CD4-positive, alpha-beta memory T cell (primary cell): ENCODE measurements at regions not wholly inside any gene's neighbourhood (a gene's known extent, or its start where the extent isn't known, plus 50 kb on each side); places are given as distances from the start of the nearest gene placed in this dataset.

Experiments used
- CTCF ChIA-PET: fragments of 350-600 bp; sonication (Branson Sonifier 250); formaldehyde crosslinking; loops from one replicate; lab custom pipeline; 2021; ENCODE audit warnings: inconsistent platforms; ENCODE audit not compliant: partially characterized antibody; lab: Charles Lee
- POLR2A ChIA-PET: fragments of 350-600 bp; sonication (Branson Sonifier 250); formaldehyde crosslinking; loops from one replicate; lab custom pipeline; 2021; ENCODE audit not compliant: partially characterized antibody; lab: Charles Lee
- DNase-seq, 5 donors: peaks; one replicate each; pipeline versions ENCODE4 v3.0.0 to v3.0.0-alpha.2; 2020 to 2022; ENCODE audit warnings: mixed read lengths in 1 of 5
- H3K27ac ChIP-seq: one replicate; pipeline ENCODE4 v1.7.0; 2013; ENCODE audit warnings: low read depth, low read length
- H3K27me3 ChIP-seq: 2 replicates; pipeline ENCODE4 v1.7.0; 2013; ENCODE audit warnings: mild to moderate bottlenecking, low read length, moderate library complexity; ENCODE audit not compliant: insufficient read depth
- H3K36me3 ChIP-seq: 2 replicates; pipeline ENCODE4 v1.7.0; 2013; ENCODE audit warnings: mild to moderate bottlenecking, low read length, moderate library complexity; ENCODE audit not compliant: insufficient read depth
- H3K4me1 ChIP-seq: 2 replicates; pipeline ENCODE4 v1.7.0; 2013; ENCODE audit warnings: mild to moderate bottlenecking, low read length, moderate library complexity; ENCODE audit not compliant: insufficient read depth
- H3K4me3 ChIP-seq, 2 donors: one replicate each; pipeline ENCODE4 v1.7.0; 2013; ENCODE audit warnings: low read length in 2 of 2, mild to moderate bottlenecking in 1 of 2
- H3K9me3 ChIP-seq, 2 donors: one replicate each; pipeline ENCODE4 v1.7.0; 2013; ENCODE audit warnings: low read length in 2 of 2, control low read depth in 1 of 2; ENCODE audit not compliant: control insufficient read depth in 1 of 2
- H3K27ac Mint-ChIP-seq, 7 donors: one replicate each; pipeline ENCODE4 v1.8.0; 2020 to 2021; ENCODE audit warnings: mixed read lengths in 7 of 7, mild to moderate bottlenecking in 6 of 7, inconsistent platforms in 3 of 7, moderate library complexity in 3 of 7
- H3K27me3 Mint-ChIP-seq, 2 donors: one replicate each; pipeline ENCODE4 v1.8.0; 2020 to 2021; ENCODE audit warnings: mixed read lengths in 2 of 2
- H3K36me3 Mint-ChIP-seq, 2 donors: one replicate each; pipeline ENCODE4 v1.8.0; 2020 to 2021; ENCODE audit warnings: mixed read lengths in 2 of 2, inconsistent platforms in 1 of 2, mild to moderate bottlenecking in 1 of 2
- H3K4me1 Mint-ChIP-seq, 4 donors: one replicate each; pipeline ENCODE4 v1.8.0; 2020 to 2021; ENCODE audit warnings: mixed read lengths in 4 of 4, mild to moderate bottlenecking in 1 of 4
- H3K4me3 Mint-ChIP-seq, 8 donors: one replicate each; pipeline ENCODE4 v1.8.0; 2020 to 2021; ENCODE audit warnings: mixed read lengths in 8 of 8, mild to moderate bottlenecking in 7 of 8, moderate library complexity in 6 of 8, inconsistent platforms in 3 of 8
- H3K9me3 Mint-ChIP-seq, 8 donors: one replicate each; pipeline ENCODE4 v1.8.0; 2020 to 2021; ENCODE audit warnings: mixed read lengths in 8 of 8, mild to moderate bottlenecking in 5 of 8, inconsistent platforms in 3 of 8, moderate library complexity in 1 of 8
- intact Hi-C: fragments of 100-400 bp; cut with micrococcal nuclease; formaldehyde crosslinking; loops from one replicate; pipeline ENCODE4 v1.15.1; 2023

DNA sequence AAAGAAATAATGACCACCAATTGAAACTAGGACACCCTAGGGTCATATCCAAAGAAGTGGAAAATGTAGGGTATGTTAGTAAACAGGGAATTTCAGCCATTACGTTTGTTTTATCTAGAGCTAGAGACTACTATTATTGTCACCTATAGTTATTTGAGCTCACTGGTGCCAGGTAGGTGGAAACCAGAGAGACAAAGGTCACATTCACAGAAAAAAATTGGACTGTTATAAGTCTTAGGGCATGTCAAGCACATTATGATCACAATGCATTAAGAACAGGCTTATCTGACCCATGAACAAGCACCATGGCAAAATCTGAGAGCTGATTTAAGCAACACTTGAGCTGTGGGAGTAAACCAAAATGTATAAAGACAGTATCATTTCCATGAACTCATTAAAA lies 530.1 kb upstream of the CITED2 start:
- Mint-ChIP-seq H3K9me3 (peaks cover 0 to 2% (median 0%) of the 10 kb centered on the region in 8 donors), H3K27ac (no peak overlapping the region), H3K36me3 (no peaks in the 10 kb centered on the region), H3K27me3 (peaks cover 2 to 3% of the 10 kb centered on the region in 2 donors), H3K4me1 (peaks cover 0 to 10% (median 5%) of the 10 kb centered on the region in 4 donors), H3K4me3 (no peak overlapping the region)
- DNase-seq = no peak
- H3K9me3 ChIP-seq = no peaks in the 10 kb centered on the region
- H3K27me3 ChIP-seq = no peaks in the 10 kb centered on the region
- POLR2A ChIA-PET = no interaction called here
- H3K4me1 ChIP-seq = peaks cover 6% of the 10 kb centered on the region
- H3K4me3 ChIP-seq = no peak overlapping the region
- CTCF ChIA-PET = interaction anchor here (1.3 to 1.6 kb wide), 2 partner anchors 22 to 535 kb away, joined by 4 read pairs; no protein-coding TSS in a partner anchor
- intact Hi-C loops = no loop called here
- no peak overlapping the region for H3K27ac ChIP-seq
- H3K36me3 ChIP-seq = no peaks in the 10 kb centered on the region

DNA sequence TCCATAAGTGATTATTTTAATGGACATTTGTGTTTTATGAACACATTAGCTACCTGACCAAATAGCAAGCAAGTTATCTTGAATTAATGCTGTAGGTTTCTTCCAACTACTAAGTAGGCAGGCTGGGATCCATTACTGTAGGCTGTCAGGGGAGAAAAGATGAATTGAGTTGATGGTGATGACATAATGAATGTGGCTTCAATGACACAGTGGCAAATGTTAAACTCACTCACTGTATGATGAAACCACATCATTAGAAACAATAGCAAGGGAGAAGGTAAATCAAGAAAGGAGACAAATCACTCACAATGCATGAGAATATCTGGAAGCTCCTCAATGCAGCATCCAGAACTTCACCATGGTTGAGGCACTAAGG lies 529.7 kb upstream of the CITED2 start:
- peaks cover 2 to 5% of the 10 kb centered on the region in 2 donors for H3K27me3 Mint-ChIP-seq
- no peak overlapping the region for H3K27ac ChIP-seq
- H3K27ac Mint-ChIP-seq = no peak overlapping the region
- ChIA-PET POLR2A (no interaction called here), CTCF (interaction anchor here (1.3 to 1.6 kb wide), 2 partner anchors 22 to 534 kb away, joined by 4 read pairs; no protein-coding TSS in a partner anchor)
- H3K4me3 ChIP-seq = no peak overlapping the region
- peaks cover 0 to 2% (median 0%) of the 10 kb centered on the region in 8 donors for H3K9me3 Mint-ChIP-seq
- no peaks in the 10 kb centered on the region for H3K36me3 Mint-ChIP-seq
- DNase-seq = no peak
- H3K4me1 ChIP-seq = peaks cover 6% of the 10 kb centered on the region
- H3K9me3 ChIP-seq = no peaks in the 10 kb centered on the region
- H3K36me3 ChIP-seq = no peaks in the 10 kb centered on the region
- H3K4me1 Mint-ChIP-seq = peaks cover 0 to 10% (median 5%) of the 10 kb centered on the region in 4 donors
- no peak overlapping the region for H3K4me3 Mint-ChIP-seq
- intact Hi-C loops = no loop called here
- H3K27me3 ChIP-seq = no peaks in the 10 kb centered on the region

DNA sequence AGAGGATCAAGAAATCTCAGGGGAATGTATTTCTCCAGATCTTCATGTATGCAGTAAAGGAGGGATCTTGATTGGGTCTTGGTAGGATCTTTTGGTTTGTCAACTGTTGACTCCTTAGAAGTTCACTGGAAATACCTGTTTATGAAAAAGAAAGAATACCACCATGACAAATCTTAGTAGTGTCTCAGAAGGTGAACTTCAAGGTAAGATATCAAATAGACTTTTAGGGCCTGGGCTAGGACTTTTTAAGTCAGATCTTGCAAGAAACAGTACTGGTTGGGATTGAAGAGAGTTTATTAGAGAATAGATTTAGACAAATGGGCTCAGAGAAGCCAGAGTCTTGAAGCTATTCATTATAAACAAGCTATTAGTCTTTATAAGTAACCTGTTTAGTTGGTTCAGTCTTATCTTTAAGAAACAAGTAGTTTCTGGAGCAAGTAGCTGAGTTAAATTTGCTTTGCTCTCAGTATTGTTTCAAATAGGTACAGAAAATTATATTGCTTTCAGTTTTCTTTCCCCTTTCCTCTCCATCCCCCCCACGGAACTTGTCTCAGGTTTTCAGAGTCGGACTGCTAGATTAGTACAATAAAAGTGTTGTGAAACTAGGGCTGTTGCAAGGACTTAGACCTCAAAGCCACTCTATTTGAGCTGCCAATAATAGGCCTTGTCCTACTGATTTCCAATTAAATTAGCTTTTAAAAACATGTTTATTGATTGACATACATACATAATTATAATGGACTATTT lies 529.1 kb upstream of the CITED2 start:
- no peaks in the 10 kb centered on the region for H3K27me3 ChIP-seq
- no peaks in the 10 kb centered on the region for H3K9me3 ChIP-seq
- ChIA-PET POLR2A (no interaction called here), CTCF (interaction anchor here (1.3 to 1.6 kb wide), 2 partner anchors 21 to 534 kb away, joined by 4 read pairs; no protein-coding TSS in a partner anchor)
- H3K4me1 ChIP-seq = peaks cover 6% of the 10 kb centered on the region
- intact Hi-C loops = no loop called here
- Mint-ChIP-seq H3K27ac (peak overlapping the region in 3 of 7 donors; percentile 10 to 50 (median 19)), H3K9me3 (peaks cover 0 to 2% (median 0%) of the 10 kb centered on the region in 8 donors), H3K27me3 (peaks cover 2 to 5% of the 10 kb centered on the region in 2 donors), H3K36me3 (no peaks in the 10 kb centered on the region), H3K4me3 (peak overlapping the region in 5 of 8 donors; percentile 1 to 30 (median 17)), H3K4me1 (peaks cover 0 to 10% (median 5%) of the 10 kb centered on the region in 4 donors)
- peak in 1 of 5 donors; percentile 5 for DNase-seq
- H3K36me3 ChIP-seq = no peaks in the 10 kb centered on the region
- H3K4me3 ChIP-seq = no peak overlapping the region
- H3K27ac ChIP-seq = no peak overlapping the region

DNA sequence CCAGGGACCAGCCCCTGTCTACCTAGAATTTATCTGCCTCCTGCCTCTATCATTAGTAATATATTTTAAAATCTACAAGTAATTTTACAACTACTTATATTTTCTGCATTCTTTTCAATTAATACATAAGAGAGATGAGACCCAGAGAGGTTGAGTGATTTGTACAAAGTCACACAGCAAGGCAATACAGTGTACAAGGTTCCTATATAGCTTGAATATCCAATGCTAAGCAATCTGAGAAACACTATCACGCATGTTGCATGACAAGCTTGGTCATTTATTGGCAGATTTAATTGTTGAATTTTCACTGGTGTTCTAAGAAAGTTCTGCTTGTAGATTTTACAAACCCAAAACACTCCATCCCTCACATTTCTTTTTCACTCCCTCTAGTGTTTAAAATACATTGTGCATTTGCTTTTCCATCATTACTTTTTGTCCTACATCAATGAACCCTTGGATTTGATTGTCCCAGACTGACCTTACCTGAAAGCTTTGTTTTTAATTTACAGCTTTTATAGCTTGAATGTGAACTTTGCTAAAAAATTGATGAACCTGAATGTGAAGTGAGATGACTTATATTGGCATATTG lies 520.9 kb upstream of the CITED2 start:
- no peaks in the 10 kb centered on the region for H3K36me3 Mint-ChIP-seq
- intact Hi-C loops = loop anchor here (1.0 kb wide), 2 partner anchors 520 to 526 kb away; no protein-coding TSS in a partner anchor
- H3K4me3 Mint-ChIP-seq = no peak overlapping the region
- H3K27me3 Mint-ChIP-seq = peaks cover 2 to 3% of the 10 kb centered on the region in 2 donors
- H3K4me1 ChIP-seq = no peaks in the 10 kb centered on the region
- no peak overlapping the region for H3K27ac Mint-ChIP-seq
- ChIA-PET POLR2A (interaction anchor here (1.2 to 1.3 kb wide), 2 partner anchors 521 to 523 kb away, joined by 3 to 5 read pairs; partner anchors contain the start of gene CITED2), CTCF (interaction anchor here (1.4 to 3.3 kb wide), 2 partner anchors 14 to 525 kb away, joined by 5 to 24 read pairs; no protein-coding TSS in a partner anchor)
- H3K9me3 ChIP-seq = no peaks in the 10 kb centered on the region
- H3K9me3 Mint-ChIP-seq = no peaks in the 10 kb centered on the region
- no peak overlapping the region for H3K4me3 ChIP-seq
- no peaks in the 10 kb centered on the region for H3K27me3 ChIP-seq
- H3K4me1 Mint-ChIP-seq = no peaks in the 10 kb centered on the region
- H3K36me3 ChIP-seq = no peaks in the 10 kb centered on the region
- DNase-seq = no peak
- no peak overlapping the region for H3K27ac ChIP-seq

DNA sequence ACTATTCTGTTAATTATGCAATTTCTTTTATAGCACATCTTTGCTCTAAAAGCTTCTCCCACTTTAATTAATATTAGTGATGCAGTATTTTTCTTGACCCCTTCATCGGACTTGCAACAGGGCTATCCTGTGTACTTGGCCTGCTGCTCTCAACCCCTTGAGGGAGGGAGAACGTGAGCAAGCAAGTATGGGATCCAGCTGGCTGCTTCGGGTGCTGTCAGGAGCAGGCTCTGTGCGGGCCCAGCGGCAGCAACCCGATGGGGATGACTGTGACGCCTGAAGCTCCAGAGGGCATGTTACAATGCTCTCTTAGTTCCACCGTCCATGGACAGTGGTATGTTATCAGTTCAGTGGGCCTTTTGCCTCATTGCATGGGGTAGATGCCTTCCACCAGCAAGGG lies 519.8 kb upstream of the CITED2 start:
- no peak overlapping the region for H3K4me3 Mint-ChIP-seq
- POLR2A ChIA-PET = interaction anchor here (1.3 kb wide), 1 partner anchor 520 kb away, joined by 5 read pairs; the partner anchor contains the start of gene CITED2
- H3K9me3 Mint-ChIP-seq = no peaks in the 10 kb centered on the region
- Histone ChIP-seq H3K4me1 (no peaks in the 10 kb centered on the region), H3K27ac (no peak overlapping the region), H3K27me3 (no peaks in the 10 kb centered on the region), H3K9me3 (no peaks in the 10 kb centered on the region), H3K4me3 (no peak overlapping the region), H3K36me3 (no peaks in the 10 kb centered on the region)
- intact Hi-C loops = no loop called here
- H3K36me3 Mint-ChIP-seq = no peaks in the 10 kb centered on the region
- CTCF ChIA-PET = interaction anchor here (3.3 kb wide), 1 partner anchor 523 kb away, joined by 24 read pairs; no protein-coding TSS in a partner anchor
- peaks cover 0 to 2% of the 10 kb centered on the region in 2 donors for H3K27me3 Mint-ChIP-seq
- no peaks in the 10 kb centered on the region for H3K4me1 Mint-ChIP-seq
- no peak for DNase-seq
- peak overlapping the region in 1 of 7 donors; percentile 66 for H3K27ac Mint-ChIP-seq

DNA sequence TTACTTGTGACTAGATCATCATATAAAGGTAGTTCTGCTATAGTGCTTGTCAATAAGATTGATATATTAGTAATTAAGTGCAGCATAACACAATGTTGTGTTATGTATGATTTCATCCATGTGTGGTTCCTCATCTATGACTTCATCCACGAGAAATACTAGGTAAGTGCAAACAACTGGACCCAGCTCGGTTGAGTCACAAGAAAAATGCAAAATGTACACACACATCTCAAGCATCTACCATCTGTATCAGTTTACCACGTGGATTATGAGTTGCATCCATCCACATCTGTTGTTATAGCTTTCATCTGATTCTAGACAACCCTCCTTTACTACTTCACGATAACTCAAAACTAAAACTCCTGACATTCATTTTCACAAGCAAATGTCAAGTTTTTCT lies 517.0 kb upstream of the CITED2 start:
- no peak overlapping the region for H3K4me3 ChIP-seq
- no peaks in the 10 kb centered on the region for H3K27me3 ChIP-seq
- Mint-ChIP-seq H3K4me3 (no peak overlapping the region), H3K27ac (no peak overlapping the region), H3K27me3 (peaks cover 8 to 9% of the 10 kb centered on the region in 2 donors), H3K36me3 (no peaks in the 10 kb centered on the region), H3K4me1 (no peaks in the 10 kb centered on the region), H3K9me3 (peaks cover 0 to 2% (median 0%) of the 10 kb centered on the region in 8 donors)
- no peaks in the 10 kb centered on the region for H3K9me3 ChIP-seq
- no peak overlapping the region for H3K27ac ChIP-seq
- H3K4me1 ChIP-seq = no peaks in the 10 kb centered on the region
- POLR2A ChIA-PET = no interaction called here
- no peak for DNase-seq
- H3K36me3 ChIP-seq = no peaks in the 10 kb centered on the region
- intact Hi-C loops = no loop called here
- CTCF ChIA-PET = no interaction called here

DNA sequence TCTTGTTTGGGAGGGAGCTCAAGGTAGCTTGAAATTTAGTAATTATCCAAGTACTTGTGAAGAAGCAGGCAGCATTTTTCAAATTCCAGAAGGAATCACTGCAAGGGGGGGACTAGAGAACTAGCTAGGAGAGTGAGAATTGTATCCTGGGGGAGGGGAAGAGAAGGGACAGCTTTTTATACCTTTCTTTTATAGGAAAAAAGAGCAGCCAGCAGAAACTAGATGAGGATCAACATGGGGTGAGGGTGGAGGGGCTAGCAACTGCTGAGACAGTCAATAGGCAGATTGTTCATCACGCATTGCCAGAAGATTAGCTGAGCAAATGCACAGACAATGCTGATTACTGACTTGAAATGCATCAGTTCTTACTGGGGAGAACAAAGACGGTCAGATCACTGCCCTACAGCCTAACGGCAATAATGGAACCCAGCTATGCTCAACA lies 514.3 kb upstream of the CITED2 start:
- H3K4me3 ChIP-seq = no peak overlapping the region
- no peaks in the 10 kb centered on the region for H3K4me1 Mint-ChIP-seq
- H3K4me3 Mint-ChIP-seq = no peak overlapping the region
- H3K27me3 Mint-ChIP-seq = peaks cover 8 to 9% of the 10 kb centered on the region in 2 donors
- no peaks in the 10 kb centered on the region for H3K4me1 ChIP-seq
- intact Hi-C loops = no loop called here
- H3K27ac Mint-ChIP-seq = no peak overlapping the region
- DNase-seq = no peak
- H3K36me3 Mint-ChIP-seq = no peaks in the 10 kb centered on the region
- H3K9me3 ChIP-seq = no peaks in the 10 kb centered on the region
- H3K27me3 ChIP-seq = no peaks in the 10 kb centered on the region
- POLR2A ChIA-PET = interaction anchor here (1.1 to 2.7 kb wide), 2 partner anchors 514 to 516 kb away, joined by 3 to 8 read pairs; partner anchors contain the start of gene CITED2
- CTCF ChIA-PET = interaction anchor here (0.9 to 1.3 kb wide), 4 partner anchors 10 to 519 kb away, joined by 3 to 4 read pairs (median 3); no protein-coding TSS in a partner anchor
- H3K9me3 Mint-ChIP-seq = peaks cover 0 to 2% (median 0%) of the 10 kb centered on the region in 8 donors
- H3K36me3 ChIP-seq = no peaks in the 10 kb centered on the region
- no peak overlapping the region for H3K27ac ChIP-seq
